GM23338 (cell line): ENCODE measurements at regions not wholly inside any gene's neighbourhood (a gene's known extent, or its start where the extent isn't known, plus 50 kb on each side); places are given as distances from the start of the nearest gene placed in this dataset.

ENCODE experiments used
- ATAC-seq: fragments of 200-7000 bp; cut with Tn5 transposase; 3 replicates; pipeline ENCODE4 v1.9.1; 2020
- DNase-seq: peaks from one replicate; pipeline ENCODE4 v3.0.0-alpha.2; 2015; ENCODE audit warnings: low spot score
- H2AFZ ChIP-seq: fragments of 200-600 bp; sonication (generic); 2 replicates; pipeline ENCODE4 v1.8.0; 2016; ENCODE audit warnings: antibody characterized with exemption, mild to moderate bottlenecking, moderate library complexity
- H3F3A ChIP-seq: fragments of 200-600 bp; sonication (generic); replicated peaks from 2 replicates; pipeline ENCODE4 v1.8.0; 2017; ENCODE audit warnings: antibody characterized with exemption, mixed run types, low read depth
- H3K27ac ChIP-seq: fragments of 200-600 bp; sonication (generic); 2 replicates; pipeline ENCODE4 v1.6.1; 2016; ENCODE audit warnings: low read depth
- H3K27me3 ChIP-seq: fragments of 200-600 bp; sonication (generic); 2 replicates; pipeline ENCODE4 v1.8.0; 2016; ENCODE audit warnings: mild to moderate bottlenecking, mixed run types, moderate library complexity; ENCODE audit not compliant: insufficient read depth
- H3K36me3 ChIP-seq: fragments of 200-600 bp; sonication (generic); 2 replicates; pipeline ENCODE4 v1.8.0; 2016; ENCODE audit warnings: mild to moderate bottlenecking; ENCODE audit not compliant: insufficient read depth
- H3K4me1 ChIP-seq: fragments of 200-600 bp; sonication (generic); 2 replicates; pipeline ENCODE4 v1.8.0; 2016; ENCODE audit warnings: mild to moderate bottlenecking, moderate library complexity; ENCODE audit not compliant: insufficient read depth
- H3K4me2 ChIP-seq: fragments of 200-600 bp; sonication (generic); 2 replicates; pipeline ENCODE4 v1.7.1; 2017; ENCODE audit warnings: mixed run types
- H3K4me3 ChIP-seq: fragments of 200-600 bp; sonication (generic); 2 replicates; pipeline ENCODE4 v1.6.1; 2016; ENCODE audit warnings: mixed run types
- H3K79me2 ChIP-seq: fragments of 200-600 bp; sonication (generic); replicated peaks from 2 replicates; pipeline ENCODE4 v1.8.0; 2017; ENCODE audit warnings: mild to moderate bottlenecking; ENCODE audit not compliant: insufficient read depth
- H3K9me2 ChIP-seq: fragments of 200-600 bp; sonication (generic); 2 replicates; pipeline ENCODE4 v1.8.0; 2017; ENCODE audit not compliant: insufficient read depth
- H4K20me1 ChIP-seq: fragments of 200-600 bp; sonication (generic); replicated peaks from 2 replicates; pipeline ENCODE4 v1.8.0; 2017; ENCODE audit warnings: mild to moderate bottlenecking; ENCODE audit not compliant: insufficient read depth
- H3K27ac Mint-ChIP-seq: 2 replicates; pipeline ENCODE4 v1.8.0; 2020; ENCODE audit warnings: inconsistent platforms, mild to moderate bottlenecking, moderate library complexity, mixed read lengths
- H3K27me3 Mint-ChIP-seq: 3 replicates; pipeline ENCODE4 v1.8.0; 2022; ENCODE audit warnings: low read depth, mild to moderate bottlenecking, moderate library complexity, mixed read lengths, inconsistent platforms; ENCODE audit not compliant: insufficient read depth, poor library complexity
- H3K36me3 Mint-ChIP-seq: 3 replicates; pipeline ENCODE4 v1.8.0; 2021; ENCODE audit warnings: low read depth, mild to moderate bottlenecking, inconsistent platforms, moderate library complexity, mixed read lengths
- H3K4me1 Mint-ChIP-seq: 3 replicates; pipeline ENCODE4 v1.8.0; 2020; ENCODE audit warnings: mild to moderate bottlenecking, inconsistent platforms, mixed read lengths
- H3K4me3 Mint-ChIP-seq: 3 replicates; pipeline ENCODE4 v1.8.0; 2021; ENCODE audit warnings: moderate library complexity, mild to moderate bottlenecking, inconsistent platforms, mixed read lengths
- H3K9me3 Mint-ChIP-seq: 3 replicates; pipeline ENCODE4 v1.8.0; 2020; ENCODE audit warnings: moderate library complexity, mild to moderate bottlenecking, inconsistent platforms, mixed read lengths
- EZH2 ChIP-seq: fragments of 200-600 bp; sonication (generic); IDR thresholded peaks from one replicate; pipeline ENCODE4 v1.8.0; 2017; ENCODE audit warnings: antibody characterized with exemption, mild to moderate bottlenecking, low read depth; ENCODE audit not compliant: unreplicated experiment
- EZH2phosphoT487 ChIP-seq: fragments of 200-600 bp; sonication (generic); IDR thresholded peaks from one replicate; pipeline ENCODE4 v1.8.1; 2018; ENCODE audit warnings: antibody characterized with exemption; ENCODE audit not compliant: unreplicated experiment
- JUNB ChIP-seq: IDR thresholded peaks from one replicate; pipeline ENCODE4 v1.6.1; 2016; ENCODE audit warnings: antibody characterized with exemption; ENCODE audit not compliant: unreplicated experiment
- NANOG ChIP-seq: IDR thresholded peaks from 2 replicates; pipeline ENCODE4 v1.6.1; 2016; ENCODE audit warnings: antibody characterized with exemption, borderline replicate concordance
- STAT1 ChIP-seq: IDR thresholded peaks from one replicate; pipeline ENCODE4 v1.6.1; 2016; ENCODE audit warnings: antibody characterized with exemption; ENCODE audit not compliant: unreplicated experiment
- ZNF331 ChIP-seq: fragments of 250-450 bp; sonication (Bioruptor Pico); IDR thresholded peaks from 2 replicates; pipeline ENCODE4 v1.5.0; 2020; ENCODE audit warnings: low read depth, mild to moderate bottlenecking, moderate library complexity
- TF ChIP-seq, protein P1 (sequence below), 2 experiments: fragments of 200-600 bp in 1 of 2; sonication (generic) in 1 of 2; conservative IDR thresholded peaks; 2 replicates each; pipeline versions ENCODE4 v1.5.1 to v1.6.1; 2016 to 2017; ENCODE audit warnings: antibody characterized with exemption in 2 of 2, low read depth in 2 of 2, mild to moderate bottlenecking in 2 of 2, moderate library complexity in 1 of 2
- TF ChIP-seq, protein P2 (sequence below): IDR thresholded peaks from 2 replicates; pipeline ENCODE4 v1.6.1; 2016; ENCODE audit warnings: antibody characterized with exemption
- TF ChIP-seq, protein P3 (sequence below): IDR thresholded peaks from one replicate; pipeline ENCODE4 v1.6.1; 2018; ENCODE audit warnings: antibody characterized with exemption; ENCODE audit not compliant: unreplicated experiment
- TF ChIP-seq, protein P4 (sequence below): fragments of 250-450 bp; sonication (Bioruptor Pico); IDR thresholded peaks from 2 replicates; pipeline ENCODE4 v1.5.0; 2020; ENCODE audit warnings: mild to moderate bottlenecking, moderate library complexity

DNA sequence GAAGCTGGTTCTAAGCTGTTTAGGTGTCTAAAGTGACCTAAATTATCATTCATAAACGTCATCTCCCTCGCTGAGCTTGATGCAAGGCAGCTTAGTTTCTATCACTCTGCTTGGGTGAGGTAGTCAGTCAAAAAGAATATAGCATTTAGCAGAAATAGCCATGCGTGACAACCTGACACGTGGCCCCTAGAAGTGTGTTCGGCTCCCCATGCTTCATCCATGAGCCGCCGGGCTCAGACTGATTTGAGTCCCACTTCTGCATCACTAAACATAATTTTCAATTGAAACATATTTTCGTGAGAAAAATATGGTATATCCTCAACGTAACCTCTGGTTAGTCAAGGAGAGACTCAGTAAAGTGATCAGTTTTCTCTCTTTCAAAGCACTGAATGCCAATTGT is 459.8 kb downstream of the IRS2 start:
- no peaks in the 10 kb centered on the region for H3K4me1 ChIP-seq
- ATAC-seq = no peak
- no peak overlapping the region for H2AFZ ChIP-seq
- H3K27ac ChIP-seq = no peak overlapping the region
- no peaks in the 10 kb centered on the region for H3K36me3 ChIP-seq
- H4K20me1 ChIP-seq = no peaks in the 10 kb centered on the region
- no peak for DNase-seq
- TF ChIP-seq EZH2phosphoT487 (no peak), EZH2 (no peak), ZNF331 (CRISPR knock-in tag) (no peak)
- H3K4me2 ChIP-seq = no peak overlapping the region
- no peaks in the 10 kb centered on the region for H3K79me2 ChIP-seq
- no peaks in the 10 kb centered on the region for H3F3A ChIP-seq
- Mint-ChIP-seq H3K9me3 (no peaks in the 10 kb centered on the region), H3K27me3 (no peaks in the 10 kb centered on the region), H3K27ac (no peak overlapping the region), H3K4me1 (no peaks in the 10 kb centered on the region), H3K4me3 (no peak overlapping the region), H3K36me3 (no peaks in the 10 kb centered on the region; the same call in 2 of the 3 replicates)
- 0 out of 2 replicates have a peak, but pooled peaks cover 6% of the 10 kb centered on the region for H3K9me2 ChIP-seq
- H3K27me3 ChIP-seq = no peaks in the 10 kb centered on the region
- no peak overlapping the region for H3K4me3 ChIP-seq

DNA sequence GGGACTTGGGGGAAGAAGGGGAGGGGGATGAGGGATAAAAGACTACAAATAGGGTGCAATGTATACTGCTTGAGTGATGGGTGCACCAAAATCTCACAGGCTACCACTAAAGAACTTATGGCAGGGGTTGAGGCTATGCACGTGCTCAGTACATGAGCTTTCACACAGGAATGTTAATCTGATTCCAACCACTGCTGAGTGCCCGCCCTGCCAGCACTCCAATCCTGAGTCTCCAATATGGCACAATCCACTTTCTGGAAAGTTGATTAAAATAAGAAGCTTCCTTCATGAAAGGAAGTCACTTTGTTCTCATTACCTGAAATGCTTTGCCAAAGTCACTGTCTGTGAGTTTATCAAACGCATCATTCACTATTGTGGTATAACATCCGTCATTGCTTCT is 463.0 kb downstream of the IRS2 start:
- Mint-ChIP-seq H3K27me3 (no peaks in the 10 kb centered on the region), H3K27ac (no peak overlapping the region), H3K36me3 (peaks cover 4% of the 10 kb centered on the region), H3K4me1 (peaks cover 12% of the 10 kb centered on the region), H3K9me3 (peaks cover 5% of the 10 kb centered on the region; the same call in 2 of the 3 replicates), H3K4me3 (no peak overlapping the region)
- DNase-seq (no peak), ATAC-seq (no peak)
- Histone ChIP-seq H3K4me2 (no peak overlapping the region), H3K36me3 (no peaks in the 10 kb centered on the region), H3K79me2 (no peaks in the 10 kb centered on the region), H2AFZ (no peak overlapping the region), H3K4me1 (no peaks in the 10 kb centered on the region; the same call in 1 of the 2 replicates), H3K27me3 (no peaks in the 10 kb centered on the region), H3K27ac (no peak overlapping the region), H3K9me2 (0 out of 2 replicates have a peak, but pooled peaks cover 6% of the 10 kb centered on the region), H3F3A (no peaks in the 10 kb centered on the region), H3K4me3 (no peak overlapping the region), H4K20me1 (no peaks in the 10 kb centered on the region)
- TF ChIP-seq, protein P1, sequence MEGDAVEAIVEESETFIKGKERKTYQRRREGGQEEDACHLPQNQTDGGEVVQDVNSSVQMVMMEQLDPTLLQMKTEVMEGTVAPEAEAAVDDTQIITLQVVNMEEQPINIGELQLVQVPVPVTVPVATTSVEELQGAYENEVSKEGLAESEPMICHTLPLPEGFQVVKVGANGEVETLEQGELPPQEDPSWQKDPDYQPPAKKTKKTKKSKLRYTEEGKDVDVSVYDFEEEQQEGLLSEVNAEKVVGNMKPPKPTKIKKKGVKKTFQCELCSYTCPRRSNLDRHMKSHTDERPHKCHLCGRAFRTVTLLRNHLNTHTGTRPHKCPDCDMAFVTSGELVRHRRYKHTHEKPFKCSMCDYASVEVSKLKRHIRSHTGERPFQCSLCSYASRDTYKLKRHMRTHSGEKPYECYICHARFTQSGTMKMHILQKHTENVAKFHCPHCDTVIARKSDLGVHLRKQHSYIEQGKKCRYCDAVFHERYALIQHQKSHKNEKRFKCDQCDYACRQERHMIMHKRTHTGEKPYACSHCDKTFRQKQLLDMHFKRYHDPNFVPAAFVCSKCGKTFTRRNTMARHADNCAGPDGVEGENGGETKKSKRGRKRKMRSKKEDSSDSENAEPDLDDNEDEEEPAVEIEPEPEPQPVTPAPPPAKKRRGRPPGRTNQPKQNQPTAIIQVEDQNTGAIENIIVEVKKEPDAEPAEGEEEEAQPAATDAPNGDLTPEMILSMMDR (conservative IDR thresholded peaks at IDR 0.05; ENCODE audit: low read depth in 2 of 2) = no peak
- no peak for TF ChIP-seq ZNF331 (CRISPR knock-in tag)
- no peak for TF ChIP-seq JUNB
- no peak for TF ChIP-seq NANOG
- TF ChIP-seq EZH2phosphoT487 = no peak
- TF ChIP-seq, protein P2, sequence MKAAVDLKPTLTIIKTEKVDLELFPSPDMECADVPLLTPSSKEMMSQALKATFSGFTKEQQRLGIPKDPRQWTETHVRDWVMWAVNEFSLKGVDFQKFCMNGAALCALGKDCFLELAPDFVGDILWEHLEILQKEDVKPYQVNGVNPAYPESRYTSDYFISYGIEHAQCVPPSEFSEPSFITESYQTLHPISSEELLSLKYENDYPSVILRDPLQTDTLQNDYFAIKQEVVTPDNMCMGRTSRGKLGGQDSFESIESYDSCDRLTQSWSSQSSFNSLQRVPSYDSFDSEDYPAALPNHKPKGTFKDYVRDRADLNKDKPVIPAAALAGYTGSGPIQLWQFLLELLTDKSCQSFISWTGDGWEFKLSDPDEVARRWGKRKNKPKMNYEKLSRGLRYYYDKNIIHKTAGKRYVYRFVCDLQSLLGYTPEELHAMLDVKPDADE = no peak
- TF ChIP-seq, protein P3, sequence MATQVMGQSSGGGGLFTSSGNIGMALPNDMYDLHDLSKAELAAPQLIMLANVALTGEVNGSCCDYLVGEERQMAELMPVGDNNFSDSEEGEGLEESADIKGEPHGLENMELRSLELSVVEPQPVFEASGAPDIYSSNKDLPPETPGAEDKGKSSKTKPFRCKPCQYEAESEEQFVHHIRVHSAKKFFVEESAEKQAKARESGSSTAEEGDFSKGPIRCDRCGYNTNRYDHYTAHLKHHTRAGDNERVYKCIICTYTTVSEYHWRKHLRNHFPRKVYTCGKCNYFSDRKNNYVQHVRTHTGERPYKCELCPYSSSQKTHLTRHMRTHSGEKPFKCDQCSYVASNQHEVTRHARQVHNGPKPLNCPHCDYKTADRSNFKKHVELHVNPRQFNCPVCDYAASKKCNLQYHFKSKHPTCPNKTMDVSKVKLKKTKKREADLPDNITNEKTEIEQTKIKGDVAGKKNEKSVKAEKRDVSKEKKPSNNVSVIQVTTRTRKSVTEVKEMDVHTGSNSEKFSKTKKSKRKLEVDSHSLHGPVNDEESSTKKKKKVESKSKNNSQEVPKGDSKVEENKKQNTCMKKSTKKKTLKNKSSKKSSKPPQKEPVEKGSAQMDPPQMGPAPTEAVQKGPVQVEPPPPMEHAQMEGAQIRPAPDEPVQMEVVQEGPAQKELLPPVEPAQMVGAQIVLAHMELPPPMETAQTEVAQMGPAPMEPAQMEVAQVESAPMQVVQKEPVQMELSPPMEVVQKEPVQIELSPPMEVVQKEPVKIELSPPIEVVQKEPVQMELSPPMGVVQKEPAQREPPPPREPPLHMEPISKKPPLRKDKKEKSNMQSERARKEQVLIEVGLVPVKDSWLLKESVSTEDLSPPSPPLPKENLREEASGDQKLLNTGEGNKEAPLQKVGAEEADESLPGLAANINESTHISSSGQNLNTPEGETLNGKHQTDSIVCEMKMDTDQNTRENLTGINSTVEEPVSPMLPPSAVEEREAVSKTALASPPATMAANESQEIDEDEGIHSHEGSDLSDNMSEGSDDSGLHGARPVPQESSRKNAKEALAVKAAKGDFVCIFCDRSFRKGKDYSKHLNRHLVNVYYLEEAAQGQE = no peak
- TF ChIP-seq, protein P4, sequence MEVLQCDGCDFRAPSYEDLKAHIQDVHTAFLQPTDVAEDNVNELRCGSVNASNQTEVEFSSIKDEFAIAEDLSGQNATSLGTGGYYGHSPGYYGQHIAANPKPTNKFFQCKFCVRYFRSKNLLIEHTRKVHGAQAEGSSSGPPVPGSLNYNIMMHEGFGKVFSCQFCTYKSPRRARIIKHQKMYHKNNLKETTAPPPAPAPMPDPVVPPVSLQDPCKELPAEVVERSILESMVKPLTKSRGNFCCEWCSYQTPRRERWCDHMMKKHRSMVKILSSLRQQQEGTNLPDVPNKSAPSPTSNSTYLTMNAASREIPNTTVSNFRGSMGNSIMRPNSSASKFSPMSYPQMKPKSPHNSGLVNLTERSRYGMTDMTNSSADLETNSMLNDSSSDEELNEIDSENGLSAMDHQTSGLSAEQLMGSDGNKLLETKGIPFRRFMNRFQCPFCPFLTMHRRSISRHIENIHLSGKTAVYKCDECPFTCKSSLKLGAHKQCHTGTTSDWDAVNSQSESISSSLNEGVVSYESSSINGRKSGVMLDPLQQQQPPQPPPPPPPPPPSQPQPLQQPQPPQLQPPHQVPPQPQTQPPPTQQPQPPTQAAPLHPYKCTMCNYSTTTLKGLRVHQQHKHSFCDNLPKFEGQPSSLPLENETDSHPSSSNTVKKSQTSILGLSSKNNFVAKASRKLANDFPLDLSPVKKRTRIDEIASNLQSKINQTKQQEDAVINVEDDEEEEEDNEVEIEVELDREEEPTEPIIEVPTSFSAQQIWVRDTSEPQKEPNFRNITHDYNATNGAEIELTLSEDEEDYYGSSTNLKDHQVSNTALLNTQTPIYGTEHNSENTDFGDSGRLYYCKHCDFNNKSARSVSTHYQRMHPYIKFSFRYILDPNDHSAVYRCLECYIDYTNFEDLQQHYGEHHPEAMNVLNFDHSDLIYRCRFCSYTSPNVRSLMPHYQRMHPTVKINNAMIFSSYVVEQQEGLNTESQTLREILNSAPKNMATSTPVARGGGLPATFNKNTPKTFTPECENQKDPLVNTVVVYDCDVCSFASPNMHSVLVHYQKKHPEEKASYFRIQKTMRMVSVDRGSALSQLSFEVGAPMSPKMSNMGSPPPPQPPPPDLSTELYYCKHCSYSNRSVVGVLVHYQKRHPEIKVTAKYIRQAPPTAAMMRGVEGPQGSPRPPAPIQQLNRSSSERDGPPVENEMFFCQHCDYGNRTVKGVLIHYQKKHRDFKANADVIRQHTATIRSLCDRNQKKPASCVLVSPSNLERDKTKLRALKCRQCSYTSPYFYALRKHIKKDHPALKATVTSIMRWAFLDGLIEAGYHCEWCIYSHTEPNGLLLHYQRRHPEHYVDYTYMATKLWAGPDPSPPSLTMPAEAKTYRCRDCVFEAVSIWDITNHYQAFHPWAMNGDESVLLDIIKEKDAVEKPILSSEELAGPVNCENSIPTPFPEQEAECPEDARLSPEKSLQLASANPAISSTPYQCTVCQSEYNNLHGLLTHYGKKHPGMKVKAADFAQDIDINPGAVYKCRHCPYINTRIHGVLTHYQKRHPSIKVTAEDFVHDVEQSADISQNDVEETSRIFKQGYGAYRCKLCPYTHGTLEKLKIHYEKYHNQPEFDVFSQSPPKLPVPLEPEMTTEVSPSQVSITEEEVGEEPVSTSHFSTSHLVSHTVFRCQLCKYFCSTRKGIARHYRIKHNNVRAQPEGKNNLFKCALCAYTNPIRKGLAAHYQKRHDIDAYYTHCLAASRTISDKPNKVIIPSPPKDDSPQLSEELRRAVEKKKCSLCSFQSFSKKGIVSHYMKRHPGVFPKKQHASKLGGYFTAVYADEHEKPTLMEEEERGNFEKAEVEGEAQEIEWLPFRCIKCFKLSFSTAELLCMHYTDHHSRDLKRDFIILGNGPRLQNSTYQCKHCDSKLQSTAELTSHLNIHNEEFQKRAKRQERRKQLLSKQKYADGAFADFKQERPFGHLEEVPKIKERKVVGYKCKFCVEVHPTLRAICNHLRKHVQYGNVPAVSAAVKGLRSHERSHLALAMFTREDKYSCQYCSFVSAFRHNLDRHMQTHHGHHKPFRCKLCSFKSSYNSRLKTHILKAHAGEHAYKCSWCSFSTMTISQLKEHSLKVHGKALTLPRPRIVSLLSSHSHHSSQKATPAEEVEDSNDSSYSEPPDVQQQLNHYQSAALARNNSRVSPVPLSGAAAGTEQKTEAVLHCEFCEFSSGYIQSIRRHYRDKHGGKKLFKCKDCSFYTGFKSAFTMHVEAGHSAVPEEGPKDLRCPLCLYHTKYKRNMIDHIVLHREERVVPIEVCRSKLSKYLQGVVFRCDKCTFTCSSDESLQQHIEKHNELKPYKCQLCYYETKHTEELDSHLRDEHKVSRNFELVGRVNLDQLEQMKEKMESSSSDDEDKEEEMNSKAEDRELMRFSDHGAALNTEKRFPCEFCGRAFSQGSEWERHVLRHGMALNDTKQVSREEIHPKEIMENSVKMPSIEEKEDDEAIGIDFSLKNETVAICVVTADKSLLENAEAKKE (CRISPR knock-in tag) = no peak
- no peak for TF ChIP-seq STAT1
